K562 (cell line): ENCODE measurements at regions not wholly inside any gene's neighbourhood (a gene's known extent, or its start where the extent isn't known, plus 50 kb on each side); places are given as distances from the start of the nearest gene placed in this dataset.

Experiments
- BCLAF1 ChIP-seq, 2 experiments: fragments of 450-650 bp in 1 of 2; IDR thresholded peaks; 2 replicates each; pipeline ENCODE4 v1.6.1; 2011 to 2017; ENCODE audit warnings: low read depth in 2 of 2, antibody characterized with exemption in 1 of 2, borderline replicate concordance in 1 of 2, low read length in 1 of 2, mild to moderate bottlenecking in 1 of 2, mixed read lengths in 1 of 2; ENCODE audit not compliant: control insufficient read depth in 1 of 2
- CTCF ChIP-seq, 3 experiments: IDR thresholded peaks in 2 of 3; conservative IDR thresholded peaks in 1 of 3; 2 replicates each; pipeline ENCODE4 v1.5.1; 2011 to 2012; ENCODE audit warnings: low read length in 3 of 3, mild to moderate bottlenecking in 3 of 3, control low read depth in 2 of 3, improper control_type of control experiment in 1 of 3, inconsistent platforms in 1 of 3, low read depth in 1 of 3, mixed read lengths in 1 of 3, moderate library complexity in 1 of 3; ENCODE audit not compliant: insufficient read depth in 2 of 3
- ELK1 ChIP-seq: sonication (generic); formaldehyde crosslinking; IDR thresholded peaks from 2 replicates; pipeline ENCODE4 v1.8.1; 2022; ENCODE audit warnings: missing genetic modification reagents
- ETV6 ChIP-seq, 3 experiments: fragments of 150-350 bp in 1 of 3; sonication (generic) in 1 of 3; formaldehyde crosslinking in 1 of 3; IDR thresholded peaks; 2 replicates each; pipeline versions ENCODE4 v1.6.1 to v1.8.0; 2014 to 2022; ENCODE audit warnings: borderline replicate concordance in 2 of 3, low read depth in 2 of 3, antibody characterized with exemption in 1 of 3, low read length in 1 of 3, mild to moderate bottlenecking in 1 of 3, missing genetic modification reagents in 1 of 3
- GABPA ChIP-seq: fragments of 200-800 bp; sonication (Bioruptor generic); conservative IDR thresholded peaks from 2 replicates; pipeline ENCODE4 v1.6.1; 2016; ENCODE audit warnings: low read depth, missing genetic modification characterization, missing compliant biosample characterization
- JUND ChIP-seq, 2 experiments: IDR thresholded peaks; 2 replicates in 1 of 2; 3 replicates in 1 of 2; pipeline ENCODE4 v1.6.1; 2011; ENCODE audit warnings: borderline replicate concordance in 2 of 2, low read depth in 2 of 2, low read length in 2 of 2, improper control_type of control experiment in 1 of 2, missing biosample characterization in 1 of 2, missing genetic modification characterization in 1 of 2, missing genetic modification reagents in 1 of 2
- L3MBTL2 ChIP-seq: fragments of 450-650 bp; IDR thresholded peaks from 2 replicates; pipeline ENCODE4 v1.6.1; 2016; ENCODE audit warnings: mild to moderate bottlenecking, moderate library complexity
- POLR2AphosphoS2 ChIP-seq: IDR thresholded peaks from 2 replicates; pipeline ENCODE4 v1.6.1; 2012; ENCODE audit warnings: low read length, improper control_type of control experiment
- SRSF1 ChIP-seq: fragments of 200-400 bp; formaldehyde crosslinking; IDR thresholded peaks from 2 replicates; pipeline ENCODE4 v1.6.1; 2017; ENCODE audit warnings: mild to moderate bottlenecking, low read depth, low read length, moderate library complexity
- TAF1 ChIP-seq: IDR thresholded peaks from 2 replicates; pipeline ENCODE4 v1.6.1; 2011; ENCODE audit warnings: mild to moderate bottlenecking, low read length, moderate library complexity; ENCODE audit not compliant: insufficient read depth, control insufficient read depth, severe bottlenecking; ENCODE audit errors: extremely low read depth
- YY1 ChIP-seq, 3 experiments: IDR thresholded peaks; 2 replicates each; pipeline ENCODE4 v1.6.1; 2011; ENCODE audit warnings: low read length in 2 of 3, mild to moderate bottlenecking in 2 of 3, moderate library complexity in 2 of 3, borderline replicate concordance in 1 of 3, control low read depth in 1 of 3, low read depth in 1 of 3; ENCODE audit not compliant: insufficient read depth in 3 of 3, insufficient replicate concordance in 2 of 3, control insufficient read depth in 1 of 3, insufficient read length in 1 of 3; ENCODE audit errors: extremely low read depth in 1 of 3
- ZBTB40 ChIP-seq, 2 experiments: fragments of 450-650 bp in 1 of 2; sonication (generic) in 1 of 2; formaldehyde crosslinking in 1 of 2; IDR thresholded peaks; 2 replicates each; pipeline versions ENCODE4 v1.7.1 to v1.9.0; 2016 to 2022; ENCODE audit warnings: inconsistent platforms in 1 of 2, mild to moderate bottlenecking in 1 of 2, missing genetic modification reagents in 1 of 2

- no peak for TF ChIP-seq ETV6 (IDR thresholded peaks at IDR 0.05; ENCODE audit: borderline replicate concordance in 1 of 2, low read depth in 2 of 2, low read length in 1 of 2)
- no peak for TF ChIP-seq ETV6 (CRISPR knock-in tag; IDR thresholded peaks at IDR 0.05; ENCODE audit: borderline replicate concordance)
- no peak for TF ChIP-seq YY1 (IDR thresholded peaks at IDR 0.05; ENCODE audit: borderline replicate concordance in 1 of 3, control insufficient read depth in 1 of 3, extremely low read depth in 1 of 3, insufficient read depth in 3 of 3, insufficient read length in 1 of 3, insufficient replicate concordance in 2 of 3, low read depth in 1 of 3, low read length in 2 of 3)
- no peak for TF ChIP-seq BCLAF1 (IDR thresholded peaks at IDR 0.05; ENCODE audit: borderline replicate concordance in 1 of 2, control insufficient read depth in 1 of 2, low read depth in 2 of 2, low read length in 1 of 2)
- no peak for TF ChIP-seq ZBTB40 (IDR thresholded peaks at IDR 0.05)
- TF ChIP-seq ZBTB40 (CRISPR knock-in tag; IDR thresholded peaks at IDR 0.05) = no peak
- TF ChIP-seq SRSF1 = no peak
- TF ChIP-seq JUND (IDR thresholded peaks at IDR 0.05; ENCODE audit: borderline replicate concordance, low read depth, low read length) = no peak
- TF ChIP-seq JUND (tag; IDR thresholded peaks at IDR 0.05; ENCODE audit: borderline replicate concordance, low read depth, low read length) = no peak
- TF ChIP-seq L3MBTL2 = no peak
- TF ChIP-seq CTCF (IDR thresholded peaks at IDR 0.05 in 2 of 3, conservative IDR thresholded peaks at IDR 0.05 in 1 of 3; ENCODE audit: insufficient read depth in 2 of 3, low read depth in 1 of 3, low read length in 3 of 3) = no peak
- no peak for TF ChIP-seq POLR2AphosphoS2
- TF ChIP-seq TAF1 = no peak
- TF ChIP-seq ELK1 (CRISPR knock-in tag) = no peak
- no peak for TF ChIP-seq GABPA (tag)
These were observed 58.8 kb upstream of the SLC36A4 start for GRCh38 chr11:93256623-93257022.
